Type B pancreatic cell (in vitro differentiated cells): ENCODE measurements at regions not wholly inside any gene's neighbourhood (a gene's known extent, or its start where the extent isn't known, plus 50 kb on each side); places are given as distances from the start of the nearest gene placed in this dataset.
A peak's percentile ranks its signal among the peaks of the same experiment; 100 is the strongest.
"Not testable (repeated sequence)": the region's sequence is repeated elsewhere in the genome, so short reads cannot be mapped to it uniquely, and the experiment has no call there.

ENCODE experiments used
- DNase-seq: peaks from one replicate; pipeline ENCODE4 v3.0.0; 2021; ENCODE audit warnings: mixed read lengths; ENCODE audit not compliant: unreplicated experiment; ENCODE audit errors: extremely low spot score
- H3K27ac Mint-ChIP-seq: 2 replicates; pipeline ENCODE4 v1.8.0; 2021; ENCODE audit warnings: mild to moderate bottlenecking, mixed read lengths
- H3K27me3 Mint-ChIP-seq: 2 replicates; pipeline ENCODE4 v1.8.0; 2021; ENCODE audit warnings: mixed read lengths
- H3K36me3 Mint-ChIP-seq: 2 replicates; pipeline ENCODE4 v1.8.0; 2021; ENCODE audit warnings: mixed read lengths
- H3K4me1 Mint-ChIP-seq: one replicate; pipeline ENCODE4 v1.8.0; 2021; ENCODE audit warnings: mixed read lengths; ENCODE audit not compliant: unreplicated experiment
- H3K4me3 Mint-ChIP-seq: 2 replicates; pipeline ENCODE4 v1.8.0; 2021; ENCODE audit warnings: mild to moderate bottlenecking, mixed read lengths
- H3K9me3 Mint-ChIP-seq: 2 replicates; pipeline ENCODE4 v1.8.0; 2021; ENCODE audit warnings: mixed read lengths
- TF ChIP-seq, protein P1 (sequence below): fragments of 200-600 bp; sonication (generic); conservative IDR thresholded peaks from 2 replicates; pipeline ENCODE4 v1.5.0; 2021; ENCODE audit warnings: antibody characterized with exemption, mild to moderate bottlenecking

DNA sequence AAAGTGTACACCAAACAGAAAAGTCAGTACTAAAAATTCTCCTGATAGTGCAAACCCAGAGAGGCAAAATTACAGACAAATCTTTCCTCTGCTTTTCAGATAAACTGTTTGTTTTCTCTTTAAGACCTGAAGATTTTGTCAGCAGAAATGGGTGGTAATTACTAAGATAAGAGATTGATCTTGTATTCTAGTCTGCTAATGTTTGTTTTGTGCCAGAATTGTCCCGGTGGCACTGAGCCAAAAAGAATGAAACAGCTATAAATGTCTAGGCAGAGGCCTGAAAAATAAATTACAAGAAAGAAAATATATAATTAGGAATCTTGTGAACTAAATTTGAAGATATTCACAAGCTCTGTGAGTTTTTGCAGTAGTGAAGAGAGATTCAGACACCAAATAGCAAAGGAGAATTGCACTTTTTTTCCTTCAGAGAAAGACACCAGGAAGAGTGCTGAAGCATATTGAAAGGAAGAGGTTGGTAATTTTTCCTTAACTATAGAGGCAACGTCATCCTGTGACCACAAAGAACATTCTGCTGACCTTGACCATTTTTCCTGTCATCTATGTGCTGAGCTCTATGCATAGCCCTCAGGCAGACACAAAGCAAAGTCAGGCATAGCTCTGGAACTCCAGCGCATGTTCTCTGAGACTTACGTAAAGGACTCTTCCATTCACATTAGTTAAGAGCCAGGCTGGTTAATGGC is 314.5 kb upstream of the RASGEF1B start:
- Mint-ChIP-seq H3K27me3 (no peaks in the 10 kb centered on the region), H3K36me3 (no peaks in the 10 kb centered on the region), H3K27ac (peak overlapping the region; percentile 34), H3K4me3 (no peak overlapping the region), H3K9me3 (no peaks in the 10 kb centered on the region), H3K4me1 (peaks cover 13% of the 10 kb centered on the region)
- TF ChIP-seq, protein P1, sequence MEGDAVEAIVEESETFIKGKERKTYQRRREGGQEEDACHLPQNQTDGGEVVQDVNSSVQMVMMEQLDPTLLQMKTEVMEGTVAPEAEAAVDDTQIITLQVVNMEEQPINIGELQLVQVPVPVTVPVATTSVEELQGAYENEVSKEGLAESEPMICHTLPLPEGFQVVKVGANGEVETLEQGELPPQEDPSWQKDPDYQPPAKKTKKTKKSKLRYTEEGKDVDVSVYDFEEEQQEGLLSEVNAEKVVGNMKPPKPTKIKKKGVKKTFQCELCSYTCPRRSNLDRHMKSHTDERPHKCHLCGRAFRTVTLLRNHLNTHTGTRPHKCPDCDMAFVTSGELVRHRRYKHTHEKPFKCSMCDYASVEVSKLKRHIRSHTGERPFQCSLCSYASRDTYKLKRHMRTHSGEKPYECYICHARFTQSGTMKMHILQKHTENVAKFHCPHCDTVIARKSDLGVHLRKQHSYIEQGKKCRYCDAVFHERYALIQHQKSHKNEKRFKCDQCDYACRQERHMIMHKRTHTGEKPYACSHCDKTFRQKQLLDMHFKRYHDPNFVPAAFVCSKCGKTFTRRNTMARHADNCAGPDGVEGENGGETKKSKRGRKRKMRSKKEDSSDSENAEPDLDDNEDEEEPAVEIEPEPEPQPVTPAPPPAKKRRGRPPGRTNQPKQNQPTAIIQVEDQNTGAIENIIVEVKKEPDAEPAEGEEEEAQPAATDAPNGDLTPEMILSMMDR = no peak
- no peak for DNase-seq

DNA sequence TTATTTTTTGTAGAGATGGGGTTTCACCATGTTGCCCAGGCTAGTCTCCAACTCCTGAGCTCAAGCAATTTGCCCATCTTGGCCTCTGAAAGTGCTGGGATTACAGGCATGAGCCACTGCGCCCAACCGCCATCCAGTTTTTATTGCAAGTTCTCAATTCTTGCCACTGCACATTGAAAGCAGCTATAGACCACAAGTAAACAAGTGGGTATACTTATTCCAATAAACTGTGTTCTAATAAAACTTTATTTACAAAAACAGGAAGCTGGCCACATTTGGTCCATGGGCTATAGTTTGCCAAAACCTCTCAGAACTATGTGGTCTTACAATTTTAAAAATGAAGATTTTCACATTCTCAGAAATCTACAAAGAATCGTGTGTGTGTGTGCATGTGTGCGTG is 313.6 kb upstream of the RASGEF1B start:
- H3K4me1 Mint-ChIP-seq = peaks cover 13% of the 10 kb centered on the region
- no peaks in the 10 kb centered on the region for H3K27me3 Mint-ChIP-seq
- no peak overlapping the region for H3K27ac Mint-ChIP-seq
- no peaks in the 10 kb centered on the region for H3K36me3 Mint-ChIP-seq
- H3K4me3 Mint-ChIP-seq = no peak overlapping the region
- no peak for DNase-seq
- TF ChIP-seq, protein P1 = no peak
- H3K9me3 Mint-ChIP-seq = no peaks in the 10 kb centered on the region

DNA sequence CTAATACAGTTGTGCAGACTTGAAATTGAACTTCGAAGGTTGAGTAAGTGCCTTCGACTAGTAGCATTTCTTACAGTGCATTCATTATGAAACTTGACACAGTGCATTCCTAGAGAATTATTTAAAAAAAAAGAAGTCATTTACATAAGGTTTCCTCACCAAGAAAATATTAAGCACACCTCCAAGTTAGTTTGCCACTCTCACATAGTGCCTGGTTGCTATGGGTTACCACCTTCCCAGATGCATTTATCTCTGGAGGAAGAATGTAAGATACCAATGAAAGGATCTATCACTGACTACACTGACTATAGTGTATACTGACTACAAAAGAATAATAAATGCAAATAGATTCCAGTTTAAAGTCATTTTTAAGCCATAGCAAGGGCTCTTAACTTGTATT is 311.9 kb upstream of the RASGEF1B start:
- TF ChIP-seq, protein P1 = no peak
- Mint-ChIP-seq H3K27ac (no peak overlapping the region), H3K4me1 (peaks cover 13% of the 10 kb centered on the region), H3K27me3 (no peaks in the 10 kb centered on the region), H3K9me3 (no peaks in the 10 kb centered on the region), H3K36me3 (no peaks in the 10 kb centered on the region), H3K4me3 (no peak overlapping the region)
- DNase-seq = no peak

DNA sequence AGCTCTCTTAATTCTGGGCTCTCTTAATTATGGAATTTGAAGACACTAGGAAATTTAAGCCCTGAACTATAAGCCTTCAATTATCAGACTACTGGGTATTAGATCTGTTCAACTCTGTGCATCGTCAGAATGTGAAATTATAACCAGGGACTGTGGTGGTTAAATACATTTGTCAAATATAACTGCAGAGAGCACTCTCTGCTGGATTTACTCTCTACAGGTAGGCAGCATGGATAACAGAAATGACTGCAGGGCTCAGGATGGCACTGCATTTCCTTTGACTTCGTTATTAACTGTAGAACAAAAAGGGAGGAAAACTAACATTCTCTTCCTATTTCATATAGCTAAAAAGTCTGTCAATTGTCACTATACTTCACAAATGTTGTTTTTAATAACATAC is 310.1 kb upstream of the RASGEF1B start:
- TF ChIP-seq, protein P1 = no peak
- Mint-ChIP-seq H3K9me3 (no peaks in the 10 kb centered on the region), H3K4me3 (no peak overlapping the region), H3K36me3 (no peaks in the 10 kb centered on the region), H3K4me1 (peaks cover 12% of the 10 kb centered on the region), H3K27ac (no peak overlapping the region), H3K27me3 (no peaks in the 10 kb centered on the region)
- no peak for DNase-seq

DNA sequence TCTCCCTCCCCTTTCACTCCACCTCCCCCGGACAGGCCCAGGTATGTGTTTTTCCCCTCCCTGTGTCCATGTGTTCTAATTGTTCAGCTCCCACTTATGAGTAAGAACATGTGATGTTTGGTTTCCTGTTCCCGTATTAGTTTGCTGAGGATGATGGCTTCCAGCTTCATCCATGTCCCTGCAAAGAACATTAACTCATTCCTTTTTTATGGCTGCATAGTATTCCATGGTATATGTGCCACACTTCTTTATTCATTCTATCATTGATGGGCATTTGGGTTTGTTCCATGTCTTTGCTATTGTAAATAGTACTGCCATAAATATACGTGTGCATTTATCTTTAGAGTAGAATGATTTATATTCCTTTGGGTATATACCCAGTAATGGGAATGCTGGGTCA is 306.0 kb upstream of the RASGEF1B start:
- H3K27ac Mint-ChIP-seq, H3K9me3 Mint-ChIP-seq, DNase-seq, H3K4me1 Mint-ChIP-seq, H3K27me3 Mint-ChIP-seq, H3K36me3 Mint-ChIP-seq, H3K4me3 Mint-ChIP-seq: not testable (repeated sequence)

DNA sequence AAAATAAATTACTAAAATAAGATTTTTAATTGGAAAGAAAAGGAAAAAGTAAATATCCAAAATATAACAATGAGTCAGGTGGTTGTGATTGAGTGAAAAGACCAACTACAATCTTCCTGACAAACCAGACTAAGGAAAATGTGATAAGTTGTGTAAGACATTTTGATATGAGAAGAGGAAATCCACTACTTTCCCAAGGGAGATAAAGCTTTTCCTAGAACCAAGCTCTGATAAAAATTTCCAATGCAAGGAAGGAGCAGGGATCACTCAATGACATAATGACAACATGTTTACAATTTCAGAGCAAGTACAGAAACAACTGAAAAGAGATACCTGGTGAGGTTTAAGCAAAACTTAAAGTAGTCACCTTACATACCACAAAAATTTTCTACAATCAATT is 305.1 kb upstream of the RASGEF1B start:
- Mint-ChIP-seq H3K36me3 (no peaks in the 10 kb centered on the region), H3K27me3 (no peaks in the 10 kb centered on the region), H3K4me1 (no peaks in the 10 kb centered on the region), H3K9me3 (no peaks in the 10 kb centered on the region), H3K27ac (no peak overlapping the region), H3K4me3 (no peak overlapping the region)
- TF ChIP-seq, protein P1 = no peak
- no peak for DNase-seq
